ENCODE measurements at regions not wholly inside any gene's neighbourhood (a gene's known extent, or its start where the extent isn't known, plus 50 kb on each side); places are given as distances from the start of the nearest gene placed in this dataset.
A peak's percentile ranks its signal among the peaks of the same experiment; 100 is the strongest.
"Not testable (repeated sequence)": the region's sequence is repeated elsewhere in the genome, so short reads cannot be mapped to it uniquely, and the experiment has no call there.

- DNase-seq, result no peak
These were observed 103.8 kb upstream of the LANCL2 start for GRCh38 chr7:55261386-55261770.

- DNase-seq, result not testable (repeated sequence)
These were observed 99.8 kb upstream of the LANCL2 start for GRCh38 chr7:55265328-55265727.

GRCh38 chr7:55265836-55266642 is 99.1 kb upstream of the LANCL2 start:
- DNase-seq, result no peak

GRCh38 chr7:55271069-55271626 is 94.0 kb upstream of the LANCL2 start:
- DNase-seq, result no peak

GRCh38 chr7:55271661-55272060 is 93.5 kb upstream of the LANCL2 start:
- no peak for DNase-seq

GRCh38 chr7:55272328-55272727 is 92.8 kb upstream of the LANCL2 start:
- no peak for DNase-seq

- DNase-seq, result no peak
These were observed 91.8 kb upstream of the LANCL2 start for GRCh38 chr7:55273186-55273980.

- no peak for DNase-seq
These were observed 91.0 kb upstream of the LANCL2 start for GRCh38 chr7:55274156-55274555.

GRCh38 chr7:55275291-55276200 is 89.6 kb upstream of the LANCL2 start:
- DNase-seq, result no peak

GRCh38 chr7:55276572-55277295 is 88.4 kb upstream of the LANCL2 start:
- no peak for DNase-seq

- DNase-seq, result no peak
These were observed 87.2 kb upstream of the LANCL2 start for GRCh38 chr7:55277916-55278315.

GRCh38 chr7:55278321-55278720 is 86.8 kb upstream of the LANCL2 start:
- DNase-seq, result no peak

- DNase-seq, result no peak
These were observed 85.9 kb upstream of the LANCL2 start for GRCh38 chr7:55279080-55279845.

GRCh38 chr7:55280031-55280454 is 85.1 kb upstream of the LANCL2 start:
- peak; percentile 15 for DNase-seq

- no peak for DNase-seq
These were observed 79.5 kb upstream of the LANCL2 start for GRCh38 chr7:55285665-55286064.

GRCh38 chr7:55286666-55287065 is 78.5 kb upstream of the LANCL2 start:
- DNase-seq, result no peak

GRCh38 chr7:55288070-55288824 is 76.9 kb upstream of the LANCL2 start:
- no peak for DNase-seq

GRCh38 chr7:55296070-55296469 is 69.1 kb upstream of the LANCL2 start:
- no peak for DNase-seq

- DNase-seq, result no peak
These were observed 65.7 kb upstream of the LANCL2 start for GRCh38 chr7:55299273-55299967.

Measured in occipital lobe (tissue), 1 donor.